GM06990 (cell line): ENCODE measurements at regions not wholly inside any gene's neighbourhood (a gene's known extent, or its start where the extent isn't known, plus 50 kb on each side); places are given as distances from the start of the nearest gene placed in this dataset.

ENCODE experiments used
- DNase-seq: peaks from one replicate; pipeline ENCODE4 v3.0.0-alpha.2; 2011; ENCODE audit not compliant: insufficient read length; ENCODE audit errors: extremely low read depth
- H3K27me3 ChIP-seq: replicated peaks from 2 replicates; pipeline ENCODE4 v1.6.0; 2011; ENCODE audit warnings: low read length; ENCODE audit not compliant: control insufficient read depth, insufficient read depth
- H3K36me3 ChIP-seq: 2 replicates; pipeline ENCODE4 v1.5.1; 2011; ENCODE audit warnings: low read length; ENCODE audit not compliant: control insufficient read depth, insufficient read depth
- H3K4me3 ChIP-seq: replicated peaks from 2 replicates; pipeline ENCODE4 v1.5.1; 2011; ENCODE audit warnings: low read depth, mild to moderate bottlenecking, control low read depth, low read length
- TF ChIP-seq, protein P1 (sequence below): IDR thresholded peaks from 2 replicates; pipeline ENCODE4 v1.5.1; 2011; ENCODE audit warnings: low read length, control low read depth, mild to moderate bottlenecking, inconsistent platforms; ENCODE audit not compliant: insufficient read depth, poor library complexity, severe bottlenecking

DNA sequence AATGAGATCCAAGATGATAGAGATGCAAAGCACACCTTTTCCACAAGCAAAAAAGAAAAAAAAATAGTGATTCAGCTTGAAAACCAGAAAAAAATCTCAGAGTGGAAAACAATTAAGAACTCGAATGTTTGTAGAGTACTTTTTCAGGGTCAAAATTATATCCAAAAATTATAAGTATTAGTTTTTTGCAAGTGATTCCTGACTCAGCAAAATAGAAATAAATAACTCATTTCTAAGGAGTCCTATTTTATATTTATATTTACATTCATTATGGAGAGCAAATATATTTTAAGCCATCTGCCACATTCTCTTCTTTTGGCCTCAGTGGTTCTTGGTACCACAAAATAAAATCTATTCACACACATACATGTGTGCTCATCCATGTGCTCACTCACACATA lies 1011.8 kb upstream of the ARRDC3 start:
- TF ChIP-seq, protein P1, sequence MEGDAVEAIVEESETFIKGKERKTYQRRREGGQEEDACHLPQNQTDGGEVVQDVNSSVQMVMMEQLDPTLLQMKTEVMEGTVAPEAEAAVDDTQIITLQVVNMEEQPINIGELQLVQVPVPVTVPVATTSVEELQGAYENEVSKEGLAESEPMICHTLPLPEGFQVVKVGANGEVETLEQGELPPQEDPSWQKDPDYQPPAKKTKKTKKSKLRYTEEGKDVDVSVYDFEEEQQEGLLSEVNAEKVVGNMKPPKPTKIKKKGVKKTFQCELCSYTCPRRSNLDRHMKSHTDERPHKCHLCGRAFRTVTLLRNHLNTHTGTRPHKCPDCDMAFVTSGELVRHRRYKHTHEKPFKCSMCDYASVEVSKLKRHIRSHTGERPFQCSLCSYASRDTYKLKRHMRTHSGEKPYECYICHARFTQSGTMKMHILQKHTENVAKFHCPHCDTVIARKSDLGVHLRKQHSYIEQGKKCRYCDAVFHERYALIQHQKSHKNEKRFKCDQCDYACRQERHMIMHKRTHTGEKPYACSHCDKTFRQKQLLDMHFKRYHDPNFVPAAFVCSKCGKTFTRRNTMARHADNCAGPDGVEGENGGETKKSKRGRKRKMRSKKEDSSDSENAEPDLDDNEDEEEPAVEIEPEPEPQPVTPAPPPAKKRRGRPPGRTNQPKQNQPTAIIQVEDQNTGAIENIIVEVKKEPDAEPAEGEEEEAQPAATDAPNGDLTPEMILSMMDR: no peak
- no peak overlapping the region for H3K4me3 ChIP-seq
- H3K27me3 ChIP-seq: no peaks in the 10 kb centered on the region

DNA sequence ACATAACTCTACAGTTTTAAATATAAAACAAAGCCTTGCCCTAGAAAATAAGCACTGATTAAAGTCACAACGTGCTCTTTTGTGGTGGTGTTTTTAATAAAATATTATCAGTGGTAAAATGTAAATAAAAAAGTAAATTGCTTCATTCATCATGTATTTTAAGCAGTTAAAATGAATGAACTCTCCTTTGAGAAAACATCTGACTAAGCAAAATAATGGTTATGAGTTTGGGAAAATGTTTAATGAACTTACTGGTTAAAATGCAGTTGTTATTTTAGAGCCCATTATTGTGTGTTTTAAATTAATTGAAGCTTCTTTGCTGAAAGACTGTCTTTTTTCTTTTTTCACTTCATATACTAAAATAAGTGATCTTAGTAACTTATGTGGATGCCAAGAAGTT lies 1007.5 kb upstream of the ARRDC3 start:
- Histone ChIP-seq H3K36me3 (no peaks in the 10 kb centered on the region), H3K4me3 (no peak overlapping the region), H3K27me3 (no peaks in the 10 kb centered on the region)
- TF ChIP-seq, protein P1: no peak
- no peak for DNase-seq

More for the DNA sequence above, 1011.8 kb upstream of the ARRDC3 start:
- no peak for DNase-seq
- H3K36me3 ChIP-seq: no peaks in the 10 kb centered on the region

GRCh38 chr5:92380069-92380770 lies 997.1 kb upstream of the ARRDC3 start:
- Histone ChIP-seq H3K27me3 (no peaks in the 10 kb centered on the region), H3K36me3 (no peaks in the 10 kb centered on the region), H3K4me3 (no peak overlapping the region)
- TF ChIP-seq, protein P1: no peak
- DNase-seq: no peak

DNA sequence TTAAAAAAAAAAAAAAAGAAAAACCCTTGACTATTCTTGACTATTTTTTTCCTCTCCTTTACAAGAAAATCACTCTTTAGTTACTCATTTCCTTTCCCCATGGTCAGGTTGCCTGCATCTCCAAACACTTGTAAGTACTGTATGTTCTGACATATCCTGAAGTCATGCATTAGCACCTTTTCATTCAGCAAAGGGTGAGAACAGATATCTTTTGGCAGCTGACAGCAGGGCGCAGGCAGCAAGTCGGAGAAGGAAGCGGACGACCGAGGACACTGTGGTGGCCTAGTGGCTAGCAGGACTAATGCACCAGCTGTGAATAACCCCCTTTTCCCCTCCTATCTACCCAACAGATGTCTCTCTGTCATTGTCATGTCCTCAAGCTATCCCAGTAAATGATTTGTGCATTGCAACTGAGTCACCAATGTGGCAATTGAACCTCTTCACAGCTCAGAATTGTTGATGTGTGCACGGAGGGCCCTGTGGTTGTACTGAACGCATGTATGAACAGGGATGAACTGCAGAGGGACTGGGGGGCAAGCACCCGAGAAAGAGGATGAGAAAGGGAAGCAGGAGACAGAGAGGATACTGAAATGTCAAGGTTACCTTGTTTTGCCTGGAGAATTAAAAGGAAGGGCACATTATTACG lies 996.0 kb upstream of the ARRDC3 start:
- Histone ChIP-seq H3K27me3 (no peaks in the 10 kb centered on the region), H3K4me3 (no peak overlapping the region), H3K36me3 (no peaks in the 10 kb centered on the region)
- no peak for DNase-seq
- TF ChIP-seq, protein P1: no peak

GRCh38 chr5:92374859-92375258 lies 991.7 kb upstream of the ARRDC3 start:
- no peak for DNase-seq
- Histone ChIP-seq H3K27me3 (no peaks in the 10 kb centered on the region), H3K36me3 (no peaks in the 10 kb centered on the region), H3K4me3 (no peak overlapping the region)
- TF ChIP-seq, protein P1: no peak
